Stimulated activated CD4-positive, alpha-beta T cell treated with anti-CD3 and anti-CD28 coated beads, Interleukin-12 subunit alpha, Interleukin-12 subunit beta, amount 100 ng/mL, for 24 hours (primary cell): ENCODE measurements at regions not wholly inside any gene's neighbourhood (a gene's known extent, or its start where the extent isn't known, plus 50 kb on each side); places are given as distances from the start of the nearest gene placed in this dataset.

Source experiments
- DNase-seq, 2 experiments: peaks; one replicate each; pipeline ENCODE4 v3.0.0-alpha.2; 2020; ENCODE audit warnings: low read depth in 2 of 2

DNA sequence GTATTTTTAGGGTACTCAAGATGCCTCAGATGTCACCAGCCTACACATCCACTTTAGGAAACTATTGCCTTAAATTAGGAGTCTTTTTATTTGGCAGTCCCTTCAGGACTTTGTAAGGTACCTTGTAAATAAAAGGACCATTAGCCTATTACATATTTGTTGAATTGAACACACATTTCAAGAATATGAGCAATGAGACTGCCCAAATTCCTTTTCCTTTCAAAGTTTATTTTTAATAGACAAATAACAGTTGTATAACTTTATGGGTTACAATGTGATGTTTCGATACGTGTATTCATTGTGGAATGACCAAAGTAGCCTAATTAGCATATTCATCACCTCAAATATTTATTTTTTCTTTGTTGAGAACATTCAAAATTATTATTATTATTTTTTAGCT, 176.7 kb upstream of the PDZRN3 start:
- DNase-seq, result no peak

DNA sequence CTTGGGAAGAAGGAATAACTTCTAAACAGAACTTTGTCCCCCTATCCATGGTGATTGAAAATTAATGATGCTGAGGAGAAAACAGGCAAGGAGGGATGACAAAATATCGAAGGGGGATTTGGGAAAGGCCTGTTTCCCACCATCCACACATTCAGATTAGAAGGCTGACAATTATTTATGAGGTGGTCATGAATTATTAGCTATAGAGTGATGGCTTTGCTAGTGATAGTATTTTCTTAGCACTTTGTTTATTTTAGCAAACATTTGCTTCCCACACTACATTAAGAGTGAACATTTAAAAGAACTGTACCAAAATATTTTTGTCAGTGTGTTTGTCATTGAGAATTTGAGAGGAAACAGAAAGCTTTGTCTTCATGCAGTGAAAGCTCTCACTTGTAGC, 172.6 kb upstream of the PDZRN3 start:
- no peak for DNase-seq

DNA sequence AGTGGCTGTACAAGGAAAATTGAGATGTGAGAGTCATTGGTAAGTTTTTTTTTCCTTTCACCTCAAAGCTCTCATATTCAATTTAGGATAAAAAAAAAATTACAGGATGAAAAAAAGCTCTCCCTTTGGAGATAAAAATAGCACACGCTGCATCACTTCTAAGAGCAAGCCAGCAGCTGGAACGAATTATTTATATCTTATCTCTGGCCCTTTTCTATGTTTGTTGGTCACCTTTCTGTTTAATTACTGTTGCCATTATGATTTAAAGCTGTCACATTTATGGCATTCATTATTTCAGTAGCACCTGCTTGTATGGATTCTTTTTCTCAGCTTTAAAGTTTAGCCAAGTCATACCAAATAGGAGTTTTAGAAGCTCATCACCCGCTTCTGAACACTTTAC, 171.6 kb upstream of the PDZRN3 start:
- DNase-seq, result no peak

DNA sequence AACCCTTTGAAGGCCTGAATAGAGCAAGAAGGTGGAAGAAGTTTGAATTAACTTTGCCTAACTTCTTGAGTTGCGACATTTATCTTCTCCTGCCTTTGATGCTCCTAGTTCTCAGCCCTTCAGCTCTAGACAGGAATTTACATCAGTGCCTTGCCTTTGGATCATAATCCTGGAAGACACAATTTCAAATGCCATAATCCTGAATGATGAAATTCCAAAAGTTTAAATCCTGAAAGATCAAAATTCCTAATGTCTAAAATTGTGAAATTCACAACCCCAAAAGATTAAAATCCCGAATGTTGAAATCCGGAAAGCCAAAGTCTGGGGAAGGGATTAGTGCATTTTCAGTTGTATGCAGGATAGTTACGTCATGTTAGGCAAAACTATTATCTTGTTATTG, 166.6 kb upstream of the PDZRN3 start:
- no peak for DNase-seq

DNA sequence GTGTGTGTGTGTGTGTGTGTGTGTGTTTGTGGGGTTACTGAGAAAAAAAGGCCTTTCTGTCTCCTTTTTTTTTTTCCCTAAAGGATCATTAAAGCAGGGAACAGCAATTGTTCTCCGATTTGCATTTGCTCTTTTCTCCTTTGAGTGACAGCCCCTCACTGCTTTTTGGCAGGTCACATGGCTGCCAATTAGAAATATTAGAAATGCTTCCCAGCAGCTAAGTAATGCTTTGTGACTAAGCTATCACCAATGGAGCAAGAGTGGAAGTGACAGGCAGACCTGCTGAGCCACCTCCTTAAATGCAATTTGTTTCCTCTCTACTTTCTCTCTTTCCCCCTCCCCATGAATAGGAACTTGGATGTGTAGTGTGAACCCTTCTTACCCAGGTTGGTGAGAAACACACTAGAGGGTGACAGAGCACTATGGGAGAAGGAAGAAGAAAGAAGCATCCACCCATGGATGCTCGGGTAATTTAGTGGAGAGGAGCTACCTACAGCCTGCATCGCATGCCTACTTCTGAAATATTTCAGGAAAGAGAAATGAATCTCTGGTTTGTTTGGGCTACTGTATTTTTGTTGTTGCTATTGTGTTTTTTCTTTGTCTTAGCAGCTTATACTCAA, 165.2 kb upstream of the PDZRN3 start:
- no peak for DNase-seq

DNA sequence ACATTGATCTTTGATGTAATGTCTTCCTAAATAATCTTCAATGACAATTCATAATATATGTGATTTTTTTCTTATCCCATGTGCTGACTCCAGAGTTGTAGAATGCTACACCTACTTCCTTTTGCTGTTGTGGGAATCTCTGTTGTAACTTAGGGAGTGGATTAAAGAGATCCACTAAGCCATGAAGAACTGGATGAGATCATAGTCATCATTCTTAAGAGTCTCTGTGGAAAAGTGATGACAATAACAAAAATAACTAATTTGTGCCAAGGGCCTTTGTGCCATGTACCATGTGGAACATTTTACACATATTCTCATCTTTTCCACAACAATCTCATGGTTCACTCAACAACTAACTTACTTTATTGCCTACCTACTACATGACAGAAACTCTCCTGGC, 162.9 kb upstream of the PDZRN3 start:
- no peak for DNase-seq

DNA sequence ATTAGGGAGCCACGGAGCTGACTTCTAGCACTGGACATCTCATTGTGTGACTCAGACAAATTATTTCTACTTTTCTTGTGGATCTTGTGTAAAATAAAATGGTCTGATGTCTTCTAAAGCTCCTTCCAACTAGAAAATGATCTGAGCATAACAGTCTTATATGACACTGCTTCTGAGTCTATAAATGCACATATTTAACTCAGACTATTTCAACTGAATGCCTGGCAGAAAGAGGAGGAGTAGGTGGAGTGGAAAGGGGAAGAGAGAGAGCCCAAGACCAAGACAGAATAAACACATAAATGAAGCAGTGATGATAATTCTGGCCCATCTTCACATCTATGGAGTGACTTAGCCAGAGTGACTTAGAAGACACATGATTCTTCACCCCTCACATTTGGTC, 162.3 kb upstream of the PDZRN3 start:
- no peak for DNase-seq

DNA sequence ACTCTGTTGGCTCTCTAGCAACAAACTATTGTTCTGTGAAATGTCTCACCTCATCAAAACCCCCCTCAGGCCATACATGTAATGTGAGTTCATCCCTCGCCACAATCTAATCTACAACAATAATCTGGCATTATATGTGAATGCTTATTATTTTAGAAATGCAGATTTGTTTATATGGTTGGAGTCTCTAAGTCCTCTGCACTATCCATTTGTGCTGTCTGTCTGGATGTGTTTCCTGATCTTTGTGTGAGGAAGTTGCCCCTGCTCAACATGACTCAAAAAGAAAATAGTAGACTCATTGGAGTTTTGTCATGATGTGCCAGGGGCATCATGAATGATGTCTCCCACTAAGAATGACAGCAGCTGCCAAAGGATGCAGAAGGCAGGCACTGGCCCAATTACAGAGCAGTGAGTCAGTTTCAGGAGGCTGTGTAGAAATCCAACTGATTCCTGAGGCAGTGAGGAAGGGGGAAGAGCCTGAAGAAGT, 161.6 kb upstream of the PDZRN3 start:
- DNase-seq, result no peak

DNA sequence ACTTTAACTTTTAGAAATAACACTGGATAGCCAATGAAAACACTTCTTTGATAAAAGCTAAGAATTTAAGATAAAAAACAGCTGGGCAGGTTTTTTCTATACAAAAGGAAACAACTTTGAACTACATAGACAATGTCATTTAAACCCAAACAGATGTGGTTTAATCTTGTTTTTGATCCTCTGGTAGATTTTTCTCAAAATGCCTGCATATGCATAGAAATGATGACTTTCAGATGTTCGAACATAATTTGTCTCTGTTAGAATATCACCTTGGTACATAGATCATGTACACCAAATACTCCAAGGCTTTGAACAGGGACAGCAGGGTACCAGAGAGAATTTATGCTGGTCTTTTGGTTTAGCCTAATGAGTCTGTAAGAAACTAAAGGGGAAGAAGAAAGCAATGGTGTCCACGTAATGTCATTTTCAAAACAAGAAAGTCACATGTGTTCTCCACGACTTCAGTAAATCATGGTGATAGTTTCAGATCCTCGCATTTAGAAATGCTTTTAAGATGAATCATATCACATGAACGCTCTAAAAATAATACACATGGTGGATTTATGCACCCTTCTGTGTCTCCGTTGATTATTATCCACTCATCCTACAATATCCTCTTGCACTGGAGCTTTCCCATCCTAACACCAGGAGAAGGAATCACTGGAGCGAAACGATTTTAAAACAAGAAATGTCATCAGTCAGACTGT, 160.1 kb upstream of the PDZRN3 start:
- no peak for DNase-seq

DNA sequence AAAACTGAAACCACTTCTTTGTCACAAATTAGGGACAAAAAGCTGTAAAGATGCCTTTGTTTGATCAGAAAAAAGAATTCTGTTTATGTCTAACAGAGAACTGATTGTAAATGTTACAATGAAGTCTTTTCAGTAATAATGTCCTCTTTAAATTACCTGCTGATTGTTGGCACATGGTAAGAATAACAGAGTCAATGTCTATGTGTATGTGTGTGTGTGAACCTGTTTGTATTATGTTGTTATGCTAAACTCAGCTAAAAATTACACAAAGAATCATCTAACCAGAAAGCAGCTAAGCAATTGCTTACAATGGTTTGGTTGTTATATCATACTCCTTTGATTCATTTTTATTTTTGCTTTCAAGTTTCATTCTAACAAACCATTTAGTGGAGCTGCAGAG, 159.1 kb upstream of the PDZRN3 start:
- DNase-seq, result no peak

DNA sequence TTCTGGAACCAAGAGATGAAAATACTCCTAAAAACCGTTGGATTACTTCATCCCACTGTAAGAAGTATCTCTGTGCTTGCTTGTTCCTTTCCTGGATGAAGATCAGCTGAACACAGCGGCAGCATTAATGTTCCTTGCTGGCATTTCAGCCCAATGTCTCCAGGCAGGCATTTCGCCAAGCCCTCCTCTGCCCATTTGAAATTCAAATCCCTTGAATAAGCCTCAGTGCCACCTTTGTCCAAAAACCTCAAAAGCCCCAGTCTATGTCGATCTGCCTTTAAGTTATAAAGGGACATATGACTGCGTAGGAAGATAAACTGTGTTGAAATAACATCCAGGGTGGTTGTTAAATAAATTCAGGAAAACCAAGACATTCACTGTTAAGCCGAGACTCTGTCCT, 156.8 kb upstream of the PDZRN3 start:
- DNase-seq, result no peak

DNA sequence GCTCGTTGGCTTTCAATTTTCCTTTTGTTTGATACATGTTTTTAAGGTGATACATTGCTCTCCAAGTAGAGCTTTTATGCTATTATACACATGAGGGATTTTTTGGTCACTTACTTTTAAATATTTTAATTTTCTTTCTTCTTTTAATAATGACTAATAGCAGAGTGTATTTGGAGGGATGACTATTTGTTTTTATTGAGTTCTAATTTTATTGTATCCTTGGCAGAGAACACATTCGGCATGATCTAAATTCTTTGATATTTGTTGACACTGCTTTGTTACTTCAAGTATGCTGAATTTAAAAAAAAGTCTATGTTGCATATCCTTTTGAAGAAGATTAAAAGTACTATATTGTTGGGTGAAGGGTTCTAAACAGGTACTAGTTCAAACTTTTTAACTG, 149.9 kb upstream of the PDZRN3 start:
- DNase-seq, result no peak

DNA sequence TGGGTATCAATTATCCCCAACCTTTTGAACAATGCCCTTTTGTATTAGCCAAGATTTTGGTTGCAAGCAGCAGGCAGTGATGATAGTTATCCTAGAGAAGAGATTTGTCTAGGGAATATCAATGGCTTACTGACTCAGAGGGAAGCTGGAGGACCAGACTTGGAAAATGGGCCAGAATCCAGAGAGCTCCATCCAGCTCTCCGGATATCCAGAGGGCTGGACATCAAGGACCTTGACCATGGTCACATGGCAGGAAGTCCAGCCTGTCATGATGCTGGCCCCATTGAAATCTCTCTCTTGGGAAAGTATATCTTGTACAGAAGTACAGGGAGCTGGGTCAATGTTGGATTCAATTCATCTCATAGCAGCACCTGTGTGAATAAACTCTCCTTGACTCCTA, 148.5 kb upstream of the PDZRN3 start:
- no peak for DNase-seq

DNA sequence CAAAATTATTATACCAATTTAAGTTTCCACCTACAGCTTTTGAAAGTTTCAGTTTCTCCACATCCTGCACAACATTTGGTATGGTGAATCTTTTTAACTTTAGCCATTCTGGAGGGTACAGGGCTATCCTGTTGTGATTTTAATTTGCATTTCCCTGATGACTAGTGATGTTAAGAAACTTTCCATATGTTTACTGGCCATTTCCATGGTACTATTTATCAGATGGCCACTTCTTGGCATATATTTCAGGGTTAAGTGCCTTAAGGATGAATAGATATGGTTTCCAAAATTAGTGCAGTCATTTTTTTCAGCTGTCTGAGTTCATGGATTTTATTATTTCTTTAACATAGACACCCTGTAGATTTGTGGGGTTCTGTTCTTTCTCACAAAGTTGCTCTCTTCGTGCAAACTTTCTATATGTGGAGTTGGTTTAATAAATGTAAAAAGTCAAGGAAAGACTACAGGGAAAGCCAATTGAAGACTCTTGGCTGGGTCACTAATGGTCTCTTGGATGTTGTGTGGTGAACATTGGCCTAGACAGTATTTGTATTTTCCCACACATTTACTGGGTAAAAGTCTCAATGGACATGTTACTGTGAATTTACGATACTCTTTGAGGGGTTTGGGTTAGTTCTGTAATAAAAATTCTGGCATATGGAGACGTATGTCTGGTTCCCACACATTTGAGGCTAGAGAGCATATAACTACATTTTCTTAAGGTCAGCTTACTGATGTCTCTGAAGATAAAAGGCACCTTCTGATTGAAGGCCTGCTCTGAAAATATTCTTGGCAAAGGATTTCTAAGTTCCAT, 147.5 kb upstream of the PDZRN3 start:
- DNase-seq, result no peak

DNA sequence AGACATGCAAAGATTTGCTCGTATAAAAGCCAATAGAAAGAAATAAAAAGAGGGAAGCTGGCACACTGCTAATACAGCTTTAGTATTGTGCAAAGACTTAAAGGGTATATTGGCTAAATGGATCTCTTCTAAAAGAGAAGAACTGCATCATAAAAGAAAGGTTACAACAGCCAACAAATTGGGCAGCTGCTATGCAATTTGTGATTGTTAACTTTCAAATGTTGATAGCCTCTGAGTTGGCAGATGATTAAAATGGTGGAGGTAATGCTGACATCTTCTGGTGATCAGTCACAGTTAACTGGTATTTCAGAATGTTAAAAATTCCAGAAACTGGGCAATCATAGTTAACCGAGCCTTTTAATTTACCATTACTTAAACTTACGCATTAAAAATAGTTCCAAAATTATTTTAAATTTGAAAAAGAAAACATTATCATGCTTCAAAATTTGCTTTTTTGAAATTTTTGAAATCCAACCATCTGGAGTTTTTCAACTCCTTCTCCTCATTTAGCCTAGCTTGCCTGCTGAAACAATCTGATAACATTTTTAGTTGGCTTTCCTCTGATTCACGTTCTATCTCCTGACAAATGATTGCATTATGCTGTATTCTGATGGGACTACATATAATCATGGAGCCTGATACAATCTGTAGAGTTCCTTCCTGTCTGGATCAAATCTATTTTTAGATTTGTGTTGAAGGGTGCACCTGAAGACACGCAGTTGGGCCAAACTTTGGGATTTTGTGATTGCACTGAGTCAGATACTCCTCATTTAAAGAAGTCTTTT, 144.0 kb upstream of the PDZRN3 start:
- DNase-seq, result no peak

DNA sequence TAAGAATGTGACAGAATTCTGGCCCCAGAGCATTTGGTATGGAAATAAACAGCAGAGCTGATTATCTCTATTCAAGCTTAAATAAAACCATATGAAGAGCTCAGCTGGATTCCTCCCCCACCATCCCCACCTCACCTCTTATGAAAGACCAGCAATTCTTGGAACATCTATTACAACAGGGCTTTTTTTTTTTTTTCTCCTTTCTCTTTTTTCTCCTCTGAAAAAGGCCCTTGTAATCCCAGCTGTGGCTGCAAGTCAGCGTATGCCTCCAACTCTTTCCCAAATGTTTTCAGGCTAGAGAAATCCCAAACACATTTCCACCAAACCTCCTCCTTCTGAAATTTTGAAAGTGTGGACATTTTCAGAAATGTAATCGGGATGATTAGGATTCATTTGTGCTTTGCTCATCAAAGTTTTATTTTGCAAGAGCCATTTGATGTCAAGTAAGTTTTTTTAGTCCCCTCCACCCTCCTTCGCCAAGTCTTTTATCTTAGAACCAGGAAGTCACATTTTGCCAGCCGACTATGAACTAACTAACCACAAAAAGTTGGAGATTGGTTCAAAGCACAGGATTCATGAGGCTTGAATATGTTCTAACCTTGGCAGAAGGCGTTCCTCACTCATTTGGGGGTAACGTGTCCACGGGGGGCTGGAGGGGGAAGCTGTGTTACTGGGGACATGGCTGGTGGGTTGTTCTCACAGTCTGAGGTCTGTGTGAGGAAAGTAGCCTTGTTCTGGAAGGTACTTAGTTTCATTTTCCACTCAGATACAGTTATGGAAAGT, 142.0 kb upstream of the PDZRN3 start:
- DNase-seq, result no peak

DNA sequence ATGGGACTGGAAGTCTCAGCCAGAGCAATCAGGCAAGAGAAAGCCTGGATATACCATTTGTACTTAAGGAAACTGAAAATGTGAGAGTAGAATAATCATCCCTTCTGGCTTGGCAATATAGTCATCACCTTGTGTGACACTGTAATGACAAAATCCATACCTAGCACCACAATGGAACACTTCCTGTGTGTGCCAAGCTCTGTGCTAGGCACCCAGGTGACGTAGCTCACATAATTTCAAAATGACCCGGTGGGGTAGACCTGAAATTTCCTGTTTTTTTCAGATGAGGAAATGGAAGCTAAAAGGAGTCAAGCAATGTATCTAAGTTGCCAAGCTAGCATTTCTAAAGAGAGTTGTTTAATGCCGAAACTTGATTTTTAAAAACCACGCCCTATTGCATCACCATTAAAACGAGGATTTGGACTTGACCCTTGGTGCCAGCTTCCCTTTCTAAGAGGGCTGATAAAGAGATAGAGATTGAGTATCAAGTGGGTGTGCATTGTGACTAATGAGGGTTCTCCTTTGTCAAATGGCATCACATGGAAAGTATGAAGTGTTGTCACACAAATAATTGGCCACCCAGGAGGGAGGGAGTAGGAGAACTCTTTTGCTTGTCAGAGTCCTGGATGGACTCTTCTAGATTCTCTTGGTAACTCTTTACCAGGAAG, 141.3 kb upstream of the PDZRN3 start:
- no peak for DNase-seq

DNA sequence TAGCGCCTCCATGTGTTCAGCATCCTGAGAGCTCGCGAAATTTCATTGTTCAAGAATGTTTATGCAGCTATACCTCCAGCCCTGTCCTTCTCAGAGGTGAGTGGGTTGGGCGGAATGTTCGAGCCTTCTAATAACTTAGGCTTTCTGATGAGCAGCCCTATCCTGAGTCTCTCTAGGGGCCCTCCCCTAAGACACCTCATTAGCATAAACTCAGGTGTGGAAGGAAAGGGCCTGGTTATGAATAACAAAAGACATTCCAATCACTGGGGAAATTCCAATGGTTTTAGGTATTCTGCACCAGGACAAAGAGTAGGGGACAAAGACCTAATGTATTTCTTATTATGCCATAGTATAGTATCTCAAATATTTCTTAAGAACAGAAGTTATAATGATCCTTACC, 138.1 kb upstream of the PDZRN3 start:
- DNase-seq, result no peak

DNA sequence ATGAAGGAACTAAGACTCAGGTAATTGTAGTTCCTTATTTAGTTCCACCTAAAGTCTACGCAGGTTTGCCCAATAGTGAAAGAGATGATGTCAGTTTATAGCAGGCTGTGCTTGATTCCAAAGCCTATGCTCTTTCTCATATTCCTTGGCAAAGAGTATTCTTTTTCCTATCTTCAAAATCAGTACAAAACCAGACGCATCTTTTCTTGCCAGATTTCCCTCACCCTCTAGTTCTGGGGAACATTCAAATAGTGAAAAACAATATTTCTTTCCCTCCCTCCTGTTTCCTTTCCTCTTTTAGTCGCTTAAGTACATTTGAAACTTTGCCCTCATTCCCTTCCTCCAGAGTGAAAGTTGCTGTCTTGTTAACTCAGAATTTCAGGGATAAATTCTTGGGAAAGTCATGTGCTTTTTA, 134.6 kb upstream of the PDZRN3 start:
- DNase-seq, result no peak

DNA sequence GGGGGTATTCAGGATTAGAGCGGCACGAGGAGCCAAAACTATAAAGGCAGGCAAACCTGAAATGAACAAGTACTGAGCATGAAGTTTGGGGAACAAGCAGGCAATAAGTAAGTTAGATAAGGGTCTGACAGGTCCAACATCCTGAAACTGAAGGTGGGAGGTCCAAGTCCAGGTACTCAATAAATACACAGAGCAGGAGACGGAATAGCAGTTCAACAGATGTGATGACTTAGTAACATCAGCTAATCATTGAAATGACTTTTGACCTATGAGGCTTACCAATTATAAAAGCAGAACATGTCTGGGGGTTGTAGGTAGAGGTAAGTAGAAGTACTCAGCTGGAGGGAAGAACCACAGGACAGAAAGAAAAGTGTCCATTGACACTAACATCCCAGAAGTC, 132.8 kb upstream of the PDZRN3 start:
- no peak for DNase-seq

DNA sequence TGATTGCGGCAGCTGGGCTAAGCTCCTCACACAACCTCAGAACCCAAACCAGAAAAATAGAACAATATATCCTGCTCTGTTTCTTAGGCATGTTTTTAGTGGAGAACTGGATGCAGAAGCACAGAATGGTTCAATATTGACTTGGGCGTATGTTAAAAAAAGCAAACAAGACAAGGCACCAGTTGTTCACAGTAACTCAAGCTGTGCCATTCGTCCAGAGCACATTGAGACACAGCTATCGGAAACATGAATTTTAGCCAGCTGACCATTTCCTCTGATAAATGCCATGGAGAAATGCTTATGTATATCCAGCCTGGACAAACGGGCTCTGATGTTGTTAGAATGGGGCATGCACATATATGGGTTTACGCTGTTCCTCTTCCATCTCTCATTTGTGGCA, 129.2 kb upstream of the PDZRN3 start:
- DNase-seq, result no peak
